ENCODE measurements at regions not wholly inside any gene's neighbourhood (a gene's known extent, or its start where the extent isn't known, plus 50 kb on each side); places are given as distances from the start of the nearest gene placed in this dataset.

GRCh38 chr3:147471741-147472140 is 62.6 kb downstream of the ZIC1 start:
- Histone ChIP-seq H3K4me3 (no peak overlapping the region), H3K4me1 (no peaks in the 10 kb centered on the region), H3K9me3 (peaks cover 2% of the 10 kb centered on the region), H3K27me3 (ENCODE audit: insufficient read depth in 3 of 3, low read length in 2 of 3) (no peaks in the 10 kb centered on the region), H3K27ac (no peak overlapping the region), H3K36me3 (ENCODE audit: insufficient read depth in 1 of 2, low read depth in 1 of 2) (no peaks in the 10 kb centered on the region)
- ATAC-seq (no peak), DNase-seq (no peak)
- intact Hi-C loops (cut with DNase I), result no loop called here
- WGBS, 3 donors, result 94 to 97% (median 96%) methylated on average over 5 of the region's 5 CpGs
- TF ChIP-seq, protein P1, sequence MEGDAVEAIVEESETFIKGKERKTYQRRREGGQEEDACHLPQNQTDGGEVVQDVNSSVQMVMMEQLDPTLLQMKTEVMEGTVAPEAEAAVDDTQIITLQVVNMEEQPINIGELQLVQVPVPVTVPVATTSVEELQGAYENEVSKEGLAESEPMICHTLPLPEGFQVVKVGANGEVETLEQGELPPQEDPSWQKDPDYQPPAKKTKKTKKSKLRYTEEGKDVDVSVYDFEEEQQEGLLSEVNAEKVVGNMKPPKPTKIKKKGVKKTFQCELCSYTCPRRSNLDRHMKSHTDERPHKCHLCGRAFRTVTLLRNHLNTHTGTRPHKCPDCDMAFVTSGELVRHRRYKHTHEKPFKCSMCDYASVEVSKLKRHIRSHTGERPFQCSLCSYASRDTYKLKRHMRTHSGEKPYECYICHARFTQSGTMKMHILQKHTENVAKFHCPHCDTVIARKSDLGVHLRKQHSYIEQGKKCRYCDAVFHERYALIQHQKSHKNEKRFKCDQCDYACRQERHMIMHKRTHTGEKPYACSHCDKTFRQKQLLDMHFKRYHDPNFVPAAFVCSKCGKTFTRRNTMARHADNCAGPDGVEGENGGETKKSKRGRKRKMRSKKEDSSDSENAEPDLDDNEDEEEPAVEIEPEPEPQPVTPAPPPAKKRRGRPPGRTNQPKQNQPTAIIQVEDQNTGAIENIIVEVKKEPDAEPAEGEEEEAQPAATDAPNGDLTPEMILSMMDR (IDR thresholded peaks at IDR 0.05), result no peak

DNA sequence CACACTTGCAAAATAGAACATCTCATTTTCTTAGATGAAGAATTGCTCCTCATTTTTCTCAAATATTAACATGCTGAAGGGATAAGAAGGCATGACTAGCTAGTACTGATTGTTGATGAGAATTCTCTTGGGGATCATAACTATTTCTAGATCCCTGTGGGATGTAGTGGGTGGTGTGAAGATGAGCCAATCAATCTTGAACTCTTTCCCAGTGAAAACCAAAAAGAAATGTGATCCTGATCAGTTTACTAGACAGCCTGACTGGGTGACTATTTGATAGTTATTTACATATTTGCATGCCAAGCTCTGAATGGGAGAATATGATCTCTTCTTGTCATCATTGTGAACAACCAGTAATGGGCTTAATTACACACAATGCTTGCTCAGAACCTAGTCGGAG is 63.7 kb downstream of the ZIC1 start:
- no peak overlapping the region for H3K27ac ChIP-seq
- TF ChIP-seq, protein P1 (IDR thresholded peaks at IDR 0.05), result no peak
- intact Hi-C loops (cut with DNase I), result no loop called here
- no peaks in the 10 kb centered on the region for H3K27me3 ChIP-seq (ENCODE audit: insufficient read depth in 3 of 3, low read length in 2 of 3)
- WGBS, 3 donors, result 89 to 100% (median 93%) methylated on average over 1 of the region's 1 CpG
- no peak overlapping the region for H3K4me3 ChIP-seq
- H3K4me1 ChIP-seq, result no peaks in the 10 kb centered on the region
- H3K36me3 ChIP-seq (ENCODE audit: insufficient read depth in 1 of 2, low read depth in 1 of 2), result no peaks in the 10 kb centered on the region
- ATAC-seq, result no peak
- DNase-seq, result no peak
- peaks cover 2% of the 10 kb centered on the region for H3K9me3 ChIP-seq

- WGBS, 3 donors, result 62 to 76% (median 69%) methylated on average over 1 of the region's 1 CpG
- DNase-seq, result no peak
- H3K9me3 ChIP-seq, result no peaks in the 10 kb centered on the region
- intact Hi-C loops (cut with DNase I), result no loop called here
- no peak overlapping the region for H3K27ac ChIP-seq
- TF ChIP-seq, protein P1 (IDR thresholded peaks at IDR 0.05), result no peak
- H3K36me3 ChIP-seq (ENCODE audit: insufficient read depth in 1 of 2, low read depth in 1 of 2), result no peaks in the 10 kb centered on the region
- ATAC-seq, result no peak
- H3K4me3 ChIP-seq, result no peak overlapping the region
- no peaks in the 10 kb centered on the region for H3K4me1 ChIP-seq
- H3K27me3 ChIP-seq (ENCODE audit: insufficient read depth in 3 of 3, low read length in 2 of 3), result no peaks in the 10 kb centered on the region
Observed at GRCh38 chr3:147483145-147483544, 74.0 kb downstream of the ZIC1 start.

DNA sequence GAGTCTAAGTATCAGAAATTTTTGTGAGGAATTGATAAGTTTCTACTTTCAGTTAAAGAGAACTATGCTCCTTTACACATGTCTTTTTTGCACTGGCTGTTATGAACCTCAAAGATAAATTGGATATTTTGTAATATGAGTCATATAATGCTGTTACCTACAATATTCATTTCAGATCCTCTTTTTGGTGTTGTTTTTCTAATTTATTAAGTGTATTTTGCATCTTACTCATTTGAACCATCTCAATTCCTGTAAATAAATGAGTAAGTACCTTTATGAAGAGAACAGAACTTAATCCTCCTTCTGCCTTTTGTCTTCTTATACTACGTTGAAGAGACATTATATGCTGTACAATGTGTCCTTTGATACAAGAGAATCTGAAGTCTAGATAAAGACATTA is 74.4 kb downstream of the ZIC1 start:
- no peak for ATAC-seq
- no peaks in the 10 kb centered on the region for H3K4me1 ChIP-seq
- no peak for DNase-seq
- TF ChIP-seq, protein P1 (IDR thresholded peaks at IDR 0.05), result no peak
- H3K36me3 ChIP-seq (ENCODE audit: insufficient read depth in 1 of 2, low read depth in 1 of 2), result no peaks in the 10 kb centered on the region
- intact Hi-C loops (cut with DNase I), result no loop called here
- no peak overlapping the region for H3K27ac ChIP-seq
- no peak overlapping the region for H3K4me3 ChIP-seq
- 71 to 88% (median 86%) methylated on average over 1 of the region's 1 CpG for WGBS, 3 donors
- no peaks in the 10 kb centered on the region for H3K27me3 ChIP-seq (ENCODE audit: insufficient read depth in 3 of 3, low read length in 2 of 3)
- no peaks in the 10 kb centered on the region for H3K9me3 ChIP-seq

DNA sequence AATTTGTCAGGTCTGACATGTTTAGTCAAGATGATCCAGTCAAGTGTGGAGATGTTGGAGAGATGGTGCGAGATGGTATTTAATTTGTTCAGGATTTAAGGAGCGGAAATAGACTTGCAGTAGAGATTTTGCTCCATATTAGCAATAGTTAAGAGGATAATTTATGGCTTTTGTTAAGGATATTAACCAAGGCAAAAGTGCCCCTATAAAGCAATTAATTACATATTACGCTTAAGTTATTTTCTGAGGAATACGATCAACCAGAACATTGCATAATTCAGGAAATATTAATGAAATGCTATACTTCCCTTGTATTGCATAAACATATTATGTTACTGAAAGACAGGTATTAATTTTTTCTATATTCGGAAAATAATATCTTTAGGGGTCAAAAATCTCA is 83.9 kb downstream of the ZIC1 start:
- H3K4me1 ChIP-seq, result no peaks in the 10 kb centered on the region
- intact Hi-C loops (cut with DNase I), result no loop called here
- no peaks in the 10 kb centered on the region for H3K36me3 ChIP-seq (ENCODE audit: insufficient read depth in 1 of 2, low read depth in 1 of 2)
- DNase-seq, result no peak
- no peak for ATAC-seq
- WGBS, 3 donors, result 81 to 90% (median 85%) methylated on average over 5 of the region's 5 CpGs
- H3K27ac ChIP-seq, result no peak overlapping the region
- no peaks in the 10 kb centered on the region for H3K27me3 ChIP-seq (ENCODE audit: insufficient read depth in 3 of 3, low read length in 2 of 3)
- TF ChIP-seq, protein P1 (IDR thresholded peaks at IDR 0.05), result no peak
- H3K9me3 ChIP-seq, result no peaks in the 10 kb centered on the region
- H3K4me3 ChIP-seq, result no peak overlapping the region
